ENCODE measurements at regions not wholly inside any gene's neighbourhood (a gene's known extent, or its start where the extent isn't known, plus 50 kb on each side); places are given as distances from the start of the nearest gene placed in this dataset.

DNA sequence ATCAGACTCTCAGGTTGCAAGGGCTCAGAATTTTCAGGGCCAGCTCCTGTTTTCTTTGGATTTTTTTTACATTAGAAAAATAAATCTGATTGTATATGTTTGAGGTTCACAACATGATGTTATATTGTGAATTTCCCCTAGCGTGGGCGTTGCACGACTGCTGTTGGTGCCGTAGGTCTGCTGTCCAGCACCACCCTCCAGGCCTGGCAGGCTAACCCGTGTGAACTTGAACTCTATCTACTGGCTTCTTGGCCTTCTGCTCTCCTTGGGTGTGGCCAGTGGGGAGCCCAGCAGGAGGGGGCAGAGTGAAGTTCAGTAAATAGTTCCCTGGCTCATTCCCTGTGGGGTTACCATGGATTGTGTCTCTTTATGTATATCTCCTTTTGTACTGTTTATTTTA lies 80.5 kb upstream of the RORA start:
- TF ChIP-seq, protein P1, sequence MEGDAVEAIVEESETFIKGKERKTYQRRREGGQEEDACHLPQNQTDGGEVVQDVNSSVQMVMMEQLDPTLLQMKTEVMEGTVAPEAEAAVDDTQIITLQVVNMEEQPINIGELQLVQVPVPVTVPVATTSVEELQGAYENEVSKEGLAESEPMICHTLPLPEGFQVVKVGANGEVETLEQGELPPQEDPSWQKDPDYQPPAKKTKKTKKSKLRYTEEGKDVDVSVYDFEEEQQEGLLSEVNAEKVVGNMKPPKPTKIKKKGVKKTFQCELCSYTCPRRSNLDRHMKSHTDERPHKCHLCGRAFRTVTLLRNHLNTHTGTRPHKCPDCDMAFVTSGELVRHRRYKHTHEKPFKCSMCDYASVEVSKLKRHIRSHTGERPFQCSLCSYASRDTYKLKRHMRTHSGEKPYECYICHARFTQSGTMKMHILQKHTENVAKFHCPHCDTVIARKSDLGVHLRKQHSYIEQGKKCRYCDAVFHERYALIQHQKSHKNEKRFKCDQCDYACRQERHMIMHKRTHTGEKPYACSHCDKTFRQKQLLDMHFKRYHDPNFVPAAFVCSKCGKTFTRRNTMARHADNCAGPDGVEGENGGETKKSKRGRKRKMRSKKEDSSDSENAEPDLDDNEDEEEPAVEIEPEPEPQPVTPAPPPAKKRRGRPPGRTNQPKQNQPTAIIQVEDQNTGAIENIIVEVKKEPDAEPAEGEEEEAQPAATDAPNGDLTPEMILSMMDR (optimal IDR thresholded peaks at IDR 0.05 in 1 of 3, IDR thresholded peaks at IDR 0.05 in 1 of 3, conservative IDR thresholded peaks at IDR 0.05 in 1 of 3; ENCODE audit: extremely low read depth in 1 of 3, insufficient read depth in 2 of 3, low read length in 3 of 3), result no peak
- no peak for TF ChIP-seq EZH2 (IDR thresholded peaks at IDR 0.05; ENCODE audit: low read length)

All from keratinocyte (primary cell).